Umbilical cord (tissue), 1 donor: ENCODE measurements at regions not wholly inside any gene's neighbourhood (a gene's known extent, or its start where the extent isn't known, plus 50 kb on each side); places are given as distances from the start of the nearest gene placed in this dataset.

Experiments used
- DNase-seq: peaks from one replicate; pipeline ENCODE4 v3.0.0-alpha.2; 2015; ENCODE audit warnings: low spot score

- peak; percentile 3 for DNase-seq
Measured at GRCh38 chr9:1683951-1684350, 331.2 kb upstream of the SMARCA2 start.

DNA sequence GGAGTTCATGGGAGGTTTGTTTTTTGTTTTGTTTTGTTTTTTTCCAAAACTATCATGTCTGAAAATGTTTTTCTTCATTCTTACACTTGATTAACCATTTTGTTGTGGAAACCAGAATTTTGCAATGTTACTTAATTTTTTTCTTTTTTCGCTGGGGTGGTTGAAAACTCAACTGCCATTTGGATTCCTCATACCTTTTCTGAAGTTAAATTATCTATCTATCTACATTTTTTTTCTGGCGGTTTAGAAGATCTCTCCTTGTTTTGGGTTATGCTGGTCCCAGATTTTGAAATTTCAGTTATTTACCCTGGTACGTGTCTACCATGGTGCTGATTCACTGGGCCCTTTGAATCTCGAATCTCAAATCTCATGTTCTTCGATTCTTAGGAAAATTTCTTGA is 316.2 kb upstream of the SMARCA2 start:
- DNase-seq = no peak

DNA sequence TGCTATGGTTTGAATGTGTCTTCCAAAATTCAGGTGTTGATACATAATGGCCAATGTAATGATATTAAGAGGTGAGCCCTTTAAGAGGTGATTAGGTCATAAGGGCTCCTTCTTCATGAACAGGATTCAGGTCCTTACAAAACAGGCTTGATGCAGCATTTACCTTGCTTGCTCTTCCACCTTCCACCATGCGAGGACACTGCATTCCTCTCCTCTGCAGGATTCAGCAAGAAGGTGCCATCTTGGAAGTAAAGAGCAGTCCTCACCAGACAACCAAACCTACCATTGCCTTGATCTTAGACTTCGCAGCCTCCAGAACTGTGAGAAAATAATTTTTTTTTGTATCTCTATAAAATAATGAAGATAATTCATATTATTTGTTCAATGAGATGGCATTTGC is 314.0 kb upstream of the SMARCA2 start:
- DNase-seq = no peak

DNA sequence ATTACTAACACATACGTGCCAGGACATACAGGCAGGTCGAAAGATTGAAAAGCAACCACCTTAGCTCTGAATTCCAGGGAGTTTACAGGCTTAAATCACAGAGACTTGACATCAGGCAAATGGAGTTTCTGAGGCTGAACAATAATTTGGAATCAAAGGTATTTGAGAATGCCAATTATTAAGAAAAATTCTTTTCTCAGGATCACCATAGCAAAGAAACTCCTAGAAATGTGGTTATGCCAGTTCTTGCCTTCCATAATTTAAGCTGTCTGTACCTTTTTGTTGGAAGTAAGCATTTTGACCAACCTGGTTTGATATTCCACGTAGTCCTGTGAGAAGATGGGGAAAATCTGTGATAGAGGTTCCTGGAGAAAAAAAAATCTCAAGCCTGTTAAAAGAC is 312.4 kb upstream of the SMARCA2 start:
- DNase-seq = no peak

DNA sequence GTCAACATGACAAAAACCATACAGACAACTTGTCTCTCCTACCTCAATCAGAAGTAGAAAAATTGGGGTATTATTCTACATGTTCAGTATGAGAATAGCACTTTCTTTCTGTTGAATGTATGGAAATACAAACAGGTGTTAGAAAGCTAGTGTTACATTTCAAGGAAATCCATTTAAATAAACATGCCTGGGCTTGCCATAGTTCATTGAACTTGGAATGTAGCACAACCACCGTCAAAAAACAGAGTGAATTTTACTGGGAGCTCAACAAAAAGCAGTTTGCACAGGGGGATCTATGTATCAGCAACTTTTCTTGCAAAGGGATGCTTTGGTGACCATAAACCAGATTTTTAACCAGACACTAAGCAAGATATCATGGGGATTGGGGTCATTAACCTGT is 307.9 kb upstream of the SMARCA2 start:
- DNase-seq = peak; percentile 20

- no peak for DNase-seq
Measured at GRCh38 chr9:1708219-1708618, 306.9 kb upstream of the SMARCA2 start.

DNA sequence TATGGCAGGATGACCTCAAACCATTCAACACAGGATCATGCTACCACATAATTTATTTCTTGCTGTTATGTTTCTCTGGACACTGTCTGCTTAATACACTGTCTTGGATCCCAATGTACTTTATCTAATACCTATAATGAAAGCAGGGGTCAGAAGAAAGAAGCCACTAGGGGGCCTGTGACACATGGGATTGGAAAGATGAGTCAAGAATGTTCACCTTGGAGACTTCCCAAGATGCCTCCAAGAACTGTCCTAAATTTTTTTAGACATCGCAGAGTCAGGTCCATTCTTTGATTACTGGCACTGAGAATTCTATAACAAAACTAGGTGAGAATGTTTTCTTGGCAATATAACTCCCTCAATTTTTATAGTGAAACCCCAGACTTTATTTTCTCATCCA is 305.8 kb upstream of the SMARCA2 start:
- DNase-seq = no peak

- no peak for DNase-seq
Measured at GRCh38 chr9:1712861-1713450, 302.2 kb upstream of the SMARCA2 start.

DNA sequence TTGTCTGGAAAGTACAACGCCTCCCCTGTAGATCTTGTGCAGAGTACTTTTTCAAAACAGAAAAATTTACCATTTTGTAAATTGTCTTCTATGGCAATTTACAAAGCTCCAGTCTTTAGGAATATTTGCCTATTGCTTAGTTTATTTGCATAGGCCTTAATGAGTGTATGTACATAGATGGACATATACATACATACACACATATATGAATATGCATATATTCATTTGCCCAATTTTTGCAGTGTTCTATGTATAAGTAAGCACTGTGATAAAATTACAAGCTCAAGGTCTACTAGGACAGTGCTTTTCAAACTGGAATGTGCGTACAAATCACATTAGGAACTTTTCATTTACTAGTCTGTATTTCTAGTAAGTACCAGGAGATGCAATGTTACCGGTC is 301.3 kb upstream of the SMARCA2 start:
- no peak for DNase-seq

DNA sequence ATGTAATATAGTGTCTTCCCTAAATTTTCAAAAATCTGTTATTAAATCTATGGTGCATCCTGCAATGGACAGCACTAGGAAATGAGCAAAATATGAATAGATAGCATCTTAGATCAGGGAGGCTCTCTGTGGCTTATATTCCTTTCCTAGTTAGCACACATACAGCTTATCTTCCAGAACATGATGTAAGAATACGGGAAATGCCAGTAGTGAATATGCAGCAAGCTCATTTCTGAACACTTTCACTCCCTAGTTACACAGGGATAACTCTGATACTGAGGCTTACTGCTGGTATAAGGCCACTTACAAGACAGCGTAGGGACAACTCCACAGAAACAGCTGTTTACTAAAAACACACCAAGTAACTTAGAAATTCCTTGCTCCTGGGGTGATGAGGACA is 297.3 kb upstream of the SMARCA2 start:
- no peak for DNase-seq

DNA sequence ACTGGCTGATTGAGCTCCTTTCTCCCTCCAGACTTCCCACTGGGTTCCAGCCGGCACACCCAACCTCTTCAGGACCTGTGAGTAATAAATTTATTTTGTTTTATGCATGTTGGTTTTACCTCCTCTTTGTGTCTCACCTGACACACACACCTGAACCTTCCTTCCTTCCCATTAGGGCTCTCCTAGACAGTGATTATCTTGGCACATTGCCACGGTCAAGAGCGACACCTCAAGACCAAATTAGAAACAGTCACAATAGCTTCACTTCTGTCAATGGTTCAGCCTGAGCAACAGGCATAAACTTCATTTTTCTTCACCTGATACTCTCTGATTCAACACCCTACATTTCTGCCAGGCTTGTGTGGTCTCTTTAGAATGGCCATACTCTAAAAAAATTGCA is 296.3 kb upstream of the SMARCA2 start:
- no peak for DNase-seq

GRCh38 chr9:1721196-1721595 is 294.0 kb upstream of the SMARCA2 start:
- no peak for DNase-seq

GRCh38 chr9:1722404-1722803 is 292.7 kb upstream of the SMARCA2 start:
- no peak for DNase-seq

DNA sequence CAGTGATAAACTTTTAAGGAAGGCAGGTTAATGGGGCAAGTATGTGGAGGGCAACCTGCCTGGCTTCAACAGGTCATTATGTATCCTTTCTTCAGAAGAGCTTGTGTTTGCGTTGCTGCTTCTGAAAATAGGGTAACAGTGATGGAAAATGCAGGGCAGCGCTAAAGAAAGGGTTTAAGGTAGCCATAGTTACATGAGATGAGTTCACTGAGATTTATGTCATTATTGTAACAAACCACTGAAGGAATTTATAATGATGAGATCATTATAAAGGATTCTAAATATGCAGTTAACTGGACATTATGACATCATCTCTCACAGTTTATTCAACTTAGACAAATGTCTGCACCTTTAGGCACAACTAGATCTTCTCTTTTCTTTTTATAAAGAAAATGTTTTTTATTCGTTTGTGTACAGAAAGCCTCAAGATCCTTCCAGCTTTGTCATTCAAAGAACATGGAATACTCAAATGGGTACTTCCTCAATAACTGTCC is 291.6 kb upstream of the SMARCA2 start:
- DNase-seq = no peak

DNA sequence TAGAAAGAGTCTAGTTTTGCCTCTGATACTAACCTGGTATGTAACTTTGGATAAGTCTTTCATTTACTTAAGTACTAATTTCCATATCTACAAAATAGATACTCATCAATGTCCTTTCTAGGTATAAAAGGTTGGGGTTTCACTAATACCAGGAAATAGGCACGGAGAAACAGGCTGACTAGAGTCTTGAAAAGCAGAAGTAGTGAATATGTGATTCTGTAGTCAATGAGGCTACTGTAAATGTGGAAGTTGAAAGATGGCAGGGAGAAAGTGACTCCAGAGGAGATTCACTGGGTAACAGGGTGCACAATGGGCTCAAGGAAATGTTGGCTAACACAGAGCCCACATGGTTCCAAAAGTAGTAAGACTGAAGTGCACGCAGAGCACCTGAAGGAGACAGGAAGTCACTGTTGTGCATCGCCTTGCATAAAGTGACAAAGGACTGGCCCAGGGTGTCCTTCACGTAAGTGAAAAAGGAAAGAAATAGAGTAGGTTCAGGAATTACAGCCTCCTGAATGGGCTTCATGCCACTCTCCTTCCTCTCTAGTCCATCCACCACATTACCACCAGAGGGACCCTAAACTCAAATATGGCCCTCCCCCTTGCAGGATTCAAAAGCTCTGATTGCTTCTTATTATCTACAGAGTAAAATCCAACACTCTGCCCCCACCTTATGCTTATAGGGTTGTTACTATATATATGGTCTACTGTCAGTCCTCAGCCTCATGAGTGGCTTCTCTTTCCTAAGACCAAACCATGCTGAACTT is 288.0 kb upstream of the SMARCA2 start:
- no peak for DNase-seq

DNA sequence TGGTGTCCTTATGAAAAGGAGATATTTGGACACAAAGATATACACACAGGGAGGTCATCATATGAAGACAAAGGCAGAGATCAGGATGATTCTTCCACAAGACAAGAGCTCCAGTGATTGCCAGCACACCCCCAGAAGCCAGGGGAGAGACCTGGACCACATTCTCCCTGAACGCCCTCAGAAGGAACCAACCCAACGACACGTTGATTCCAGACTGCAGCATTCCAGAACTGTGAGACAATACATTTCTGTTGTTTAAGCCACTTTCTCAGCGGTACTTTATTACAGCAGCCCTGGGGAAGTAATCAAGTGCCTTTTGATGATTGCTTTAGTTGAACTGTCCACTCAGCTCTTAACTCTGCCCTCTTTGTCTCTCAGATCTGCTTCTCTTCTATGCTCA is 285.5 kb upstream of the SMARCA2 start:
- no peak for DNase-seq

- DNase-seq = no peak
Measured at GRCh38 chr9:1732670-1733069, 282.5 kb upstream of the SMARCA2 start.

- no peak for DNase-seq
Measured at GRCh38 chr9:1738511-1739100, 276.5 kb upstream of the SMARCA2 start.

DNA sequence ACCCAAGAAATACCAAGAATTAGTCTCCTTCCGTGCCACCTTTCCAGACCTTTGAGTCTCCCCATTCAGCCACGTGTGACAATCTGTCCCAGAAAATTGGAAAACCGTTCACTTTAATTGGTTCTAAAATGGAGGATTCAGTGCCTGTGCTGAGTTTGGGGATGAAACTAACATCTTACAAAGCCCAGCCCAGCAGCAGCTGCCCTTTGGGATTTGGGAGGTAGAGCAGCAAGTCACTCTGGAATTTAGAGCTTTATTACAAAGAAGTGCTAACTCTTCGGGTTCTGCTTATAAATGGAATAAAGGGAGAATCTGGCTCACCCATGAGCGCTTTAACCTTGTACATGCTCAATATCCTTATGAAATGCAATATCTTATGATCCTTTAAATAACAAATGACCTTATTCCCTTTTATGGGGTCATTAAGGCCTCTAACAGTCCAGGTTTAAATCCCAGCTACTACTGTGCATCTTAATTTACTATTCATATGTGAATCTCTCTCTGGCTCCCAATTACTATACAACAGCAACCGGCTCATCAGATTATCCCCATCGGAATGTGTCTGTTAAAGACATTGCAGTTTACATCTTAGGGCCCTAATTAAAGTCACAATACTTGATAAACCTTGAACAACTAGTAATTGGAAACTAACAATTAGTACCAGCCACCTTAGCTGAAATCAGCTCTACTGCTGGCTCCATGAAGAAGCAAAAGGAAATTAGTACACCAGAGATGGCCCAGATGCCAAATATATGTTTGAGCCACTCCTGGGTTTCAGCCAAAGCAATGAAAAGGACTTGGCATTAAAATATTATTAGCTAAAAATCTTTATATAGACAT is 271.8 kb upstream of the SMARCA2 start:
- DNase-seq = no peak

DNA sequence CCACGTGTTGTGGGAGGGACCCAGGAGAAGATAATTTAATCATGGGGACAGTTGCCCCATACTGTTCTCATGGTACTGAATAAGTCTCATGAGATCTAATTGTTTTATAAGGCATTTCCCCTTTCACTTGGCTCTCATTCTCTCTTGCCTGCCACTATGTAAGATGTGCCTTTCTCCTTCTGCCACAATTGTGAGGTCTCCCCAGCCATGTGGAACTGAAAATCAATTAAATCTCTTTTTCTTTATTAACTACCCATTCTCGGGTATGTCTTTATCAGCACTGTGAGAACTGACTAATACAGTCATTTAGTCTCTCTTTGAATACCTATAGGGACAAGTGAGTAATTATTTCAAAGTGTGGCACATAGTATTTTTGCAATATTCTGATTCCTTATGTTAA is 269.2 kb upstream of the SMARCA2 start:
- DNase-seq = no peak

GRCh38 chr9:1747417-1747967 is 267.7 kb upstream of the SMARCA2 start:
- DNase-seq = no peak

GRCh38 chr9:1748407-1748806 is 266.7 kb upstream of the SMARCA2 start:
- no peak for DNase-seq
